Duodenal mucosa (tissue), 2 donors: ENCODE measurements at regions not wholly inside any gene's neighbourhood (a gene's known extent, or its start where the extent isn't known, plus 50 kb on each side); places are given as distances from the start of the nearest gene placed in this dataset.
"Not testable (repeated sequence)": the region's sequence is repeated elsewhere in the genome, so short reads cannot be mapped to it uniquely, and the experiment has no call there.

Experiments used
- H3K27ac ChIP-seq: one replicate; pipeline ENCODE4 v1.7.0; 2013; ENCODE audit warnings: low read depth, low read length
- H3K27me3 ChIP-seq, 2 donors: one replicate each; pipeline ENCODE4 v1.7.0; 2013; ENCODE audit warnings: low read length in 2 of 2, control low read depth in 1 of 2; ENCODE audit not compliant: insufficient read depth in 2 of 2, control insufficient read depth in 1 of 2
- H3K36me3 ChIP-seq, 2 donors: one replicate each; pipeline ENCODE4 v1.7.0; 2013; ENCODE audit warnings: low read length in 2 of 2, control low read depth in 1 of 2; ENCODE audit not compliant: insufficient read depth in 2 of 2, control insufficient read depth in 1 of 2
- H3K4me1 ChIP-seq, 2 donors: one replicate each; pipeline ENCODE4 v1.7.0; 2013; ENCODE audit warnings: low read length in 2 of 2, control low read depth in 1 of 2; ENCODE audit not compliant: insufficient read depth in 2 of 2, control insufficient read depth in 1 of 2
- H3K4me3 ChIP-seq, 2 donors: one replicate each; pipeline ENCODE4 v1.7.0; 2013; ENCODE audit warnings: low read length in 2 of 2, low read depth in 1 of 2
- H3K9ac ChIP-seq, 2 donors: one replicate each; pipeline ENCODE4 v1.7.0; 2013; ENCODE audit warnings: low read length in 2 of 2, low read depth in 1 of 2
- H3K9me3 ChIP-seq, 2 donors: one replicate each; pipeline ENCODE4 v1.7.0; 2013; ENCODE audit warnings: low read length in 2 of 2, control low read depth in 1 of 2; ENCODE audit not compliant: control insufficient read depth in 1 of 2

GRCh38 chr2:130251535-130251872 lies 53.3 kb upstream of the TUBA3E start:
- H3K27ac ChIP-seq: no peak overlapping the region

GRCh38 chr2:130248355-130248754 lies 50.1 kb upstream of the TUBA3E start:
- not testable (repeated sequence) for H3K27ac ChIP-seq, H3K4me1 ChIP-seq, H3K9me3 ChIP-seq, H3K9ac ChIP-seq, H3K36me3 ChIP-seq, H3K4me3 ChIP-seq
- H3K27me3 ChIP-seq: peaks cover 7 to 15% of the 10 kb centered on the region in 2 donors

More at GRCh38 chr2:130251535-130251872, 53.3 kb upstream of the TUBA3E start:
- Histone ChIP-seq H3K36me3 (no peaks in the 10 kb centered on the region), H3K27me3 (peaks cover 7 to 17% of the 10 kb centered on the region in 2 donors), H3K4me3 (no peak overlapping the region), H3K9ac (no peak overlapping the region), H3K9me3 (no peaks in the 10 kb centered on the region), H3K4me1 (no peaks in the 10 kb centered on the region)
